ENCODE measurements at regions not wholly inside any gene's neighbourhood (a gene's known extent, or its start where the extent isn't known, plus 50 kb on each side); places are given as distances from the start of the nearest gene placed in this dataset.

DNA sequence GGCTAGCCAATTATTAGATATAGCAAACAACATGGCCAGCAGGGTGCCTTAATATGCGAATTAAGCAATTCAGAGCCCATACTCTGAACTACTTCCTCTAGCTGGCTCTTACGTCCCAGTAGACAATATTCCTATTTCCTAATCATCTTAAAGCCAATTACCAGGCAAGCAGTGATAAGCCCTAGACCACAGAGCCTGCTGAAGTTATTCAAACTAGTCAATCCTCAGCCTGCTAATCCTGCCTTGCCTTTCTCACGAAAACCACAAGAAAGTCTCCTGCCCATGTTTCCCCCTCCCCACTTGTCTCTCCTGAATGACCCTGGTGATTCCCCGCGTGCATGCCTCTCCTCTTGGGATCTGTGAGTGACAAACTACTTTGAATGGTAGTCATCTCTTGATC lies 86.8 kb upstream of the CACNA2D1 start:
- TF ChIP-seq TCF7L2 (IDR thresholded peaks at IDR 0.05; ENCODE audit: borderline replicate concordance, low read depth, low read length) = no peak
- TF ChIP-seq, protein P1, sequence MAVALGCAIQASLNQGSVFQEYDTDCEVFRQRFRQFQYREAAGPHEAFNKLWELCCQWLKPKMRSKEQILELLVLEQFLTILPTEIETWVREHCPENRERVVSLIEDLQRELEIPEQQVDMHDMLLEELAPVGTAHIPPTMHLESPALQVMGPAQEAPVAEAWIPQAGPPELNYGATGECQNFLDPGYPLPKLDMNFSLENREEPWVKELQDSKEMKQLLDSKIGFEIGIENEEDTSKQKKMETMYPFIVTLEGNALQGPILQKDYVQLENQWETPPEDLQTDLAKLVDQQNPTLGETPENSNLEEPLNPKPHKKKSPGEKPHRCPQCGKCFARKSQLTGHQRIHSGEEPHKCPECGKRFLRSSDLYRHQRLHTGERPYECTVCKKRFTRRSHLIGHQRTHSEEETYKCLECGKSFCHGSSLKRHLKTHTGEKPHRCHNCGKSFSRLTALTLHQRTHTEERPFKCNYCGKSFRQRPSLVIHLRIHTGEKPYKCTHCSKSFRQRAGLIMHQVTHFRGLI (tag by site-specific recombination; IDR thresholded peaks at IDR 0.05) = no peak

Data from HEK293 (cell line).